ENCODE measurements at regions not wholly inside any gene's neighbourhood (a gene's known extent, or its start where the extent isn't known, plus 50 kb on each side); places are given as distances from the start of the nearest gene placed in this dataset.

GRCh38 chr17:72507370-72507769, 386.6 kb downstream of the SOX9 start:
- TF ChIP-seq ZNF70 (CRISPR knock-in tag; IDR thresholded peaks at IDR 0.05) (no peak), RARB (CRISPR knock-in tag; IDR thresholded peaks at IDR 0.05) (no peak), ARNTL (CRISPR knock-in tag; IDR thresholded peaks at IDR 0.05; ENCODE audit: borderline replicate concordance, low read depth) (no peak), ZNF565 (CRISPR knock-in tag; conservative IDR thresholded peaks at IDR 0.05; ENCODE audit: low read depth) (no peak), BACH2 (CRISPR knock-in tag; IDR thresholded peaks at IDR 0.05; ENCODE audit: borderline replicate concordance) (no peak), ESRRG (CRISPR knock-in tag; IDR thresholded peaks at IDR 0.05) (no peak), SNAI2 (CRISPR knock-in tag; IDR thresholded peaks at IDR 0.05) (no peak), GLIS3 (CRISPR knock-in tag; IDR thresholded peaks at IDR 0.05) (no peak), ZFP30 (CRISPR knock-in tag; IDR thresholded peaks at IDR 0.05) (no peak), ISL1 (CRISPR knock-in tag; IDR thresholded peaks at IDR 0.05) (no peak)
- no peak for ATAC-seq

GRCh38 chr17:72510351-72511016, 389.7 kb downstream of the SOX9 start:
- TF ChIP-seq PPARA (CRISPR knock-in tag; IDR thresholded peaks at IDR 0.05; ENCODE audit: borderline replicate concordance), result no peak
- TF ChIP-seq, protein P1, sequence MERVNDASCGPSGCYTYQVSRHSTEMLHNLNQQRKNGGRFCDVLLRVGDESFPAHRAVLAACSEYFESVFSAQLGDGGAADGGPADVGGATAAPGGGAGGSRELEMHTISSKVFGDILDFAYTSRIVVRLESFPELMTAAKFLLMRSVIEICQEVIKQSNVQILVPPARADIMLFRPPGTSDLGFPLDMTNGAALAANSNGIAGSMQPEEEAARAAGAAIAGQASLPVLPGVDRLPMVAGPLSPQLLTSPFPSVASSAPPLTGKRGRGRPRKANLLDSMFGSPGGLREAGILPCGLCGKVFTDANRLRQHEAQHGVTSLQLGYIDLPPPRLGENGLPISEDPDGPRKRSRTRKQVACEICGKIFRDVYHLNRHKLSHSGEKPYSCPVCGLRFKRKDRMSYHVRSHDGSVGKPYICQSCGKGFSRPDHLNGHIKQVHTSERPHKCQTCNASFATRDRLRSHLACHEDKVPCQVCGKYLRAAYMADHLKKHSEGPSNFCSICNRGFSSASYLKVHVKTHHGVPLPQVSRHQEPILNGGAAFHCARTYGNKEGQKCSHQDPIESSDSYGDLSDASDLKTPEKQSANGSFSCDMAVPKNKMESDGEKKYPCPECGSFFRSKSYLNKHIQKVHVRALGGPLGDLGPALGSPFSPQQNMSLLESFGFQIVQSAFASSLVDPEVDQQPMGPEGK (CRISPR knock-in tag; IDR thresholded peaks at IDR 0.05; ENCODE audit: borderline replicate concordance), result no peak
- peak; percentile 17; the same call in 1 of the 3 replicates for ATAC-seq

- no peak for ATAC-seq
- no peak for TF ChIP-seq ZFP30 (CRISPR knock-in tag; IDR thresholded peaks at IDR 0.05)
- TF ChIP-seq CREB5 (CRISPR knock-in tag; IDR thresholded peaks at IDR 0.05; ENCODE audit: low read depth), result no peak
- TF ChIP-seq OSR1 (CRISPR knock-in tag; IDR thresholded peaks at IDR 0.05), result no peak
- TF ChIP-seq RARB (CRISPR knock-in tag; IDR thresholded peaks at IDR 0.05), result no peak
- TF ChIP-seq TCF4 (CRISPR knock-in tag; IDR thresholded peaks at IDR 0.05; ENCODE audit: borderline replicate concordance), result no peak
- TF ChIP-seq PPARA (CRISPR knock-in tag; IDR thresholded peaks at IDR 0.05; ENCODE audit: borderline replicate concordance), result no peak
- no peak for TF ChIP-seq CSDC2 (CRISPR knock-in tag; IDR thresholded peaks at IDR 0.05)
- TF ChIP-seq ZFP3 (CRISPR knock-in tag; IDR thresholded peaks at IDR 0.05), result no peak
- TF ChIP-seq ARNTL (CRISPR knock-in tag; IDR thresholded peaks at IDR 0.05; ENCODE audit: borderline replicate concordance, low read depth), result no peak
- TF ChIP-seq ESRRG (CRISPR knock-in tag; IDR thresholded peaks at IDR 0.05), result no peak
- TF ChIP-seq BACH2 (CRISPR knock-in tag; IDR thresholded peaks at IDR 0.05; ENCODE audit: borderline replicate concordance), result no peak
- no peak for TF ChIP-seq SNAI2 (CRISPR knock-in tag; IDR thresholded peaks at IDR 0.05)
- no peak for TF ChIP-seq CSRNP3 (CRISPR knock-in tag; IDR thresholded peaks at IDR 0.05)
- TF ChIP-seq POU6F1 (CRISPR knock-in tag; IDR thresholded peaks at IDR 0.05; ENCODE audit: borderline replicate concordance, low read depth), result no peak
- no peak for TF ChIP-seq ZC3H10 (CRISPR knock-in tag; IDR thresholded peaks at IDR 0.05)
- TF ChIP-seq, protein P1 (CRISPR knock-in tag; IDR thresholded peaks at IDR 0.05; ENCODE audit: borderline replicate concordance), result no peak
- TF ChIP-seq TSHZ2 (CRISPR knock-in tag; IDR thresholded peaks at IDR 0.05), result no peak
- no peak for TF ChIP-seq ISL1 (CRISPR knock-in tag; IDR thresholded peaks at IDR 0.05)
- no peak for TF ChIP-seq TOX (CRISPR knock-in tag; IDR thresholded peaks at IDR 0.05; ENCODE audit: borderline replicate concordance)
Measured at GRCh38 chr17:72511242-72511641, 390.4 kb downstream of the SOX9 start.
